ENCODE measurements at regions not wholly inside any gene's neighbourhood (a gene's known extent, or its start where the extent isn't known, plus 50 kb on each side); places are given as distances from the start of the nearest gene placed in this dataset.

DNA sequence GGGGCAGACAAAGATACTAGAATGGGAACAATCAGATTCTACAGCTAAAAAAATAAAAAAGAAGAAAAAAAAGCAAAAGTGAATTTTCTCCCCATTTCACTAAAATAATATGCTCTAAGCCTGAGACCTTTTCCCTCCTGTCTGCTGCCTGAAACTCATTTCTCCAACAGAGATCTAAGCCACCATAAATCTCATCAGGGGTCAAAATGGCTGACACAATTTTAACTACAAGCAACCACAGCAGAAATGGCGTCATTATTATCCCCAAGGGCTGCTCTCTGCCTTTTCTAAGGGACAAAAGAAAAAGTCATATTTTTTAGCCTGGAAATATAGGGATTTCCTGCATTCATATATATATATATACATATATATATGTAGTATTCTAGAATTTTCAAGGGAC is 183.7 kb upstream of the CAMK1G start:
- TF ChIP-seq, protein P1, sequence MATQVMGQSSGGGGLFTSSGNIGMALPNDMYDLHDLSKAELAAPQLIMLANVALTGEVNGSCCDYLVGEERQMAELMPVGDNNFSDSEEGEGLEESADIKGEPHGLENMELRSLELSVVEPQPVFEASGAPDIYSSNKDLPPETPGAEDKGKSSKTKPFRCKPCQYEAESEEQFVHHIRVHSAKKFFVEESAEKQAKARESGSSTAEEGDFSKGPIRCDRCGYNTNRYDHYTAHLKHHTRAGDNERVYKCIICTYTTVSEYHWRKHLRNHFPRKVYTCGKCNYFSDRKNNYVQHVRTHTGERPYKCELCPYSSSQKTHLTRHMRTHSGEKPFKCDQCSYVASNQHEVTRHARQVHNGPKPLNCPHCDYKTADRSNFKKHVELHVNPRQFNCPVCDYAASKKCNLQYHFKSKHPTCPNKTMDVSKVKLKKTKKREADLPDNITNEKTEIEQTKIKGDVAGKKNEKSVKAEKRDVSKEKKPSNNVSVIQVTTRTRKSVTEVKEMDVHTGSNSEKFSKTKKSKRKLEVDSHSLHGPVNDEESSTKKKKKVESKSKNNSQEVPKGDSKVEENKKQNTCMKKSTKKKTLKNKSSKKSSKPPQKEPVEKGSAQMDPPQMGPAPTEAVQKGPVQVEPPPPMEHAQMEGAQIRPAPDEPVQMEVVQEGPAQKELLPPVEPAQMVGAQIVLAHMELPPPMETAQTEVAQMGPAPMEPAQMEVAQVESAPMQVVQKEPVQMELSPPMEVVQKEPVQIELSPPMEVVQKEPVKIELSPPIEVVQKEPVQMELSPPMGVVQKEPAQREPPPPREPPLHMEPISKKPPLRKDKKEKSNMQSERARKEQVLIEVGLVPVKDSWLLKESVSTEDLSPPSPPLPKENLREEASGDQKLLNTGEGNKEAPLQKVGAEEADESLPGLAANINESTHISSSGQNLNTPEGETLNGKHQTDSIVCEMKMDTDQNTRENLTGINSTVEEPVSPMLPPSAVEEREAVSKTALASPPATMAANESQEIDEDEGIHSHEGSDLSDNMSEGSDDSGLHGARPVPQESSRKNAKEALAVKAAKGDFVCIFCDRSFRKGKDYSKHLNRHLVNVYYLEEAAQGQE (IDR thresholded peaks at IDR 0.05; ENCODE audit: insufficient read depth in 1 of 2, low read depth in 2 of 2, low read length in 2 of 2) = no peak
- no peak for TF ChIP-seq TAF1 (IDR thresholded peaks at IDR 0.05; ENCODE audit: borderline replicate concordance, insufficient read depth, low read length)
- TF ChIP-seq POLR2AphosphoS5 (IDR thresholded peaks at IDR 0.05; ENCODE audit: low read depth, low read length) = no peak
- TF ChIP-seq SIN3A (IDR thresholded peaks at IDR 0.05; ENCODE audit: borderline replicate concordance, insufficient read depth, low read length) = no peak
- no peak for TF ChIP-seq FOXP2 (optimal IDR thresholded peaks at IDR 0.05; ENCODE audit: borderline replicate concordance, extremely low read depth, extremely low read length, insufficient read depth)

DNA sequence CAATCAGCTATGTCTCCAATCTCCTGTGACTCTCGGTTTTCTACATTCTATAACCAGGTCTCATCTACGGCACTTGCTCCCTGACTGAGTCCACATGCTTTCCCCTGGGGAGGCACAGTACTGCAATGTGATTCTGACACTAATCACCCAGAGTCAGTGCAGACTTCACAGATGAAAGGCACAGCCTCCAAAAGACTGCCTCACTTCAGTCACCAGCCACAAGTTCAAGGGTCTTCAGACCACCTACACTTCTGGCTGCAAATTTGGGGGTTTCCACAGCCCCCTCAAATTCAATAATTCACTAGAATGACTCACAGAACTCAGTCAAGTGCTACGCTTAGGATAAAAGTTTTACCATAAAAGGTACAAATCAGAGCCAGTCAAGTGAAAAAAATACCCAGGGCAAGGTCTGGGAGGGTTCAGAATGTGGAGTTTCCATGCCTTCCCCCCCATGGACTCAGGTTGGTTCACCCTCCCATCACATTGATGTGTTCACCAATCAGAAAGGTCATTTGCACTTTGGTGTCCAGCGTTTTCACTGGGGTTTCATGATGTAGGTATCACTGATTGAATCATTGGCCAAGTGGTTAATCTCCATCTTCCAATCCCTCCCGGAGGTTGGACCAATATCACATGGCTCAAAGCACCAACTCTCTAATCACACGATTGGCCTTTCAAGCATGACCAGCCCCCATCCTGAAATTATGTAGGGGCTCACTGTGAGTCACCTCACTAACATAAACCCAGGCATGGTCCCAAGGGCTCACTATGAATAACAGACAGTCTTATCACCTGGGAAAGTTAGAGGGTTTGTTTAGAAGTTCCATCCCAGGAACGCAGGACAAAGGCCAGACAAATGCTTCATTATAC is 182.9 kb upstream of the CAMK1G start:
- no peak for TF ChIP-seq TAF1 (IDR thresholded peaks at IDR 0.05; ENCODE audit: borderline replicate concordance, insufficient read depth, low read length)
- TF ChIP-seq, protein P1 (IDR thresholded peaks at IDR 0.05; ENCODE audit: insufficient read depth in 1 of 2, low read depth in 2 of 2, low read length in 2 of 2) = no peak
- TF ChIP-seq FOXP2 (optimal IDR thresholded peaks at IDR 0.05; ENCODE audit: borderline replicate concordance, extremely low read depth, extremely low read length, insufficient read depth) = no peak
- TF ChIP-seq SIN3A (IDR thresholded peaks at IDR 0.05; ENCODE audit: borderline replicate concordance, insufficient read depth, low read length) = no peak
- no peak for TF ChIP-seq POLR2AphosphoS5 (IDR thresholded peaks at IDR 0.05; ENCODE audit: low read depth, low read length)

- TF ChIP-seq POLR2AphosphoS5 (IDR thresholded peaks at IDR 0.05; ENCODE audit: low read depth, low read length) (no peak), TAF1 (IDR thresholded peaks at IDR 0.05; ENCODE audit: borderline replicate concordance, insufficient read depth, low read length) (no peak), SIN3A (IDR thresholded peaks at IDR 0.05; ENCODE audit: borderline replicate concordance, insufficient read depth, low read length) (no peak), FOXP2 (optimal IDR thresholded peaks at IDR 0.05; ENCODE audit: borderline replicate concordance, extremely low read depth, extremely low read length, insufficient read depth) (no peak)
- TF ChIP-seq, protein P1 (IDR thresholded peaks at IDR 0.05; ENCODE audit: insufficient read depth in 1 of 2, low read depth in 2 of 2, low read length in 2 of 2) = no peak
Measured at GRCh38 chr1:209402697-209403096, 180.8 kb upstream of the CAMK1G start.

DNA sequence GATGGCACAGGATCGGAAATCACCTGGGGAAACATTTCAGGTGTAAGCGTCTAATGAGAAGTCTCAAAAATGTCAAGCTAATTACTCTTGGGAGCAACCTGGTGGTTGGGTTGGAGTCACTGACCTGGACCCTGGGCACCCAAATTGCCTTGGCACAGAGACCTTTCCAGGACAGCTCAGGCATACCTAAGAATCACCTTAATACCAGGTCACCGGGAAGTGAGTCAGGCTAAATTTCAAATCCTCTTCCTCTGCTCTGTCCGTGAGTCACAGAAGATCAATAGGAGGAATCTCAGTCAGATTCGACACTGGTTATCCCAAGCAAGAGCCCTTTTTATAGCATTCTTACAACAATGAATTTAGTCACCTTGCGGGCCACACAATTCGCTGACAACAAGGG is 179.6 kb upstream of the CAMK1G start:
- TF ChIP-seq POLR2AphosphoS5 (IDR thresholded peaks at IDR 0.05; ENCODE audit: low read depth, low read length) (no peak), FOXP2 (optimal IDR thresholded peaks at IDR 0.05; ENCODE audit: borderline replicate concordance, extremely low read depth, extremely low read length, insufficient read depth) (no peak), SIN3A (IDR thresholded peaks at IDR 0.05; ENCODE audit: borderline replicate concordance, insufficient read depth, low read length) (no peak), TAF1 (IDR thresholded peaks at IDR 0.05; ENCODE audit: borderline replicate concordance, insufficient read depth, low read length) (no peak)
- TF ChIP-seq, protein P1 (IDR thresholded peaks at IDR 0.05; ENCODE audit: insufficient read depth in 1 of 2, low read depth in 2 of 2, low read length in 2 of 2) = no peak

All from PFSK-1 (cell line).